ENCODE measurements at regions not wholly inside any gene's neighbourhood (a gene's known extent, or its start where the extent isn't known, plus 50 kb on each side); places are given as distances from the start of the nearest gene placed in this dataset.

DNA sequence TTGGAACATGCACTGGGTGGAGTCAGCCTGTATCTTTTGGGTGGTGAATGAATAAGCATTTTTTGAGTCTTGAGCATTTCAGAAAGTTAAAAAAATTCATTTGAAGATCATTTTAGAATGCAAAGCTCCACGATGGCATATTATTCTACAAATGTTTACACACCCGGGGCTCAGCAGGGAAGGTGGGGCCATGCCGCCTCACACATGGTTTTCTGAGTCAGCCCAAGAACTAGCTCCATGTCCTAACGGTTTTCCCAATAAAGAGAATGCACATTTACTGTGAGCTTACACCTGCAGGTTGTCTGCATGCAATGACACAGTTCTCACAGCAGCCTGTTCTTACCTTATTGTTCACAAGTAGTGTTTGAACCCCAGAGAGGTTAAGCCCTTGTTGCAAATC is 670.3 kb downstream of the GALR1 start:
- Histone ChIP-seq H3K4me1 (no peaks in the 10 kb centered on the region), H3K4me3 (ENCODE audit: low read depth, low read length) (no peak overlapping the region), H3K27me3 (peaks cover 4% of the 10 kb centered on the region), H3K9me3 (no peaks in the 10 kb centered on the region), H3K36me3 (no peaks in the 10 kb centered on the region)
- TF ChIP-seq, protein P1, sequence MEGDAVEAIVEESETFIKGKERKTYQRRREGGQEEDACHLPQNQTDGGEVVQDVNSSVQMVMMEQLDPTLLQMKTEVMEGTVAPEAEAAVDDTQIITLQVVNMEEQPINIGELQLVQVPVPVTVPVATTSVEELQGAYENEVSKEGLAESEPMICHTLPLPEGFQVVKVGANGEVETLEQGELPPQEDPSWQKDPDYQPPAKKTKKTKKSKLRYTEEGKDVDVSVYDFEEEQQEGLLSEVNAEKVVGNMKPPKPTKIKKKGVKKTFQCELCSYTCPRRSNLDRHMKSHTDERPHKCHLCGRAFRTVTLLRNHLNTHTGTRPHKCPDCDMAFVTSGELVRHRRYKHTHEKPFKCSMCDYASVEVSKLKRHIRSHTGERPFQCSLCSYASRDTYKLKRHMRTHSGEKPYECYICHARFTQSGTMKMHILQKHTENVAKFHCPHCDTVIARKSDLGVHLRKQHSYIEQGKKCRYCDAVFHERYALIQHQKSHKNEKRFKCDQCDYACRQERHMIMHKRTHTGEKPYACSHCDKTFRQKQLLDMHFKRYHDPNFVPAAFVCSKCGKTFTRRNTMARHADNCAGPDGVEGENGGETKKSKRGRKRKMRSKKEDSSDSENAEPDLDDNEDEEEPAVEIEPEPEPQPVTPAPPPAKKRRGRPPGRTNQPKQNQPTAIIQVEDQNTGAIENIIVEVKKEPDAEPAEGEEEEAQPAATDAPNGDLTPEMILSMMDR (IDR thresholded peaks at IDR 0.05; ENCODE audit: low read depth, low read length), result no peak
- DNase-seq, result no peak

DNA sequence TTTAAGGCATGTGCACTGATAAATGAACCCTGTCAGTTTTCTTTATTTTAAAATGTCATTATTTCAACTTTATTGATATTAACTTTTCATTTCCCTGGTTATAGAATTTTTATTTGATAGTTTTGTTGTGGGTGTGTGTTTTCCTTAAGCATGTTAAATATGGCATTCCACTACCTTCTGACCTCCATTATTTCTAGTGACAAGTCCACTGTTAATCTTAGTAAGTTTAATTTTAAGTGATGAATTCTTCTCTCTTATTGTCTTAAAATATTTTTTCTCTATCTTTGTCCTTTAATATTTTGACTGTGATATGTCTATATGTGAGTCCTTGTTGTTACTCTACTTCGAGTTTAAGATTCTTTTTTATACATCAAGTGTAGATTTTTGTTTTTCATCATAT is 685.7 kb downstream of the GALR1 start:
- no peaks in the 10 kb centered on the region for H3K36me3 ChIP-seq
- no peak for DNase-seq
- H3K4me3 ChIP-seq (ENCODE audit: low read depth, low read length), result no peak overlapping the region
- H3K27me3 ChIP-seq, result no peaks in the 10 kb centered on the region
- H3K9me3 ChIP-seq, result no peaks in the 10 kb centered on the region
- H3K4me1 ChIP-seq, result no peaks in the 10 kb centered on the region
- TF ChIP-seq, protein P1 (IDR thresholded peaks at IDR 0.05; ENCODE audit: low read depth, low read length), result no peak

DNA sequence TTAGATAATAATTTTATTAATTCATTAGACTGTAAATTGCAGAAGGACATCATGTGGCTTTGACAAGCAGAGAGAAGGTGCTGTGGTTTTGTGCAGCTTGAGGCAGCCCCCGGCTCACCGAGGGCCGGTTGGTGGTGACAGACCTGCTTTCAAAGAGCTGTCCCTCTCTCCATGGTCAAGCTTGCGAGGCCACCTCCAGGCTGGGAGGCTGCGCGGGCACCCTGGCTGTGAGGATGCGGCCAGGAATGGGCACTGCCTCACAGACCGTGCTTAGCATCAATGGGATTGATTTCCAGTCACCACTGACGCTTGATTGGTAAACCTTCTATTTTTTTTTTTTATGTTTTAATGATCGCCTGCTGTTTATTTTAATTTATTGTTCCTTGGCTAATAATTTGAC is 690.9 kb downstream of the GALR1 start:
- no peak overlapping the region for H3K4me3 ChIP-seq (ENCODE audit: low read depth, low read length)
- H3K36me3 ChIP-seq, result no peaks in the 10 kb centered on the region
- DNase-seq, result no peak
- H3K4me1 ChIP-seq, result no peaks in the 10 kb centered on the region
- TF ChIP-seq, protein P1 (IDR thresholded peaks at IDR 0.05; ENCODE audit: low read depth, low read length), result no peak
- no peaks in the 10 kb centered on the region for H3K27me3 ChIP-seq
- no peaks in the 10 kb centered on the region for H3K9me3 ChIP-seq

DNA sequence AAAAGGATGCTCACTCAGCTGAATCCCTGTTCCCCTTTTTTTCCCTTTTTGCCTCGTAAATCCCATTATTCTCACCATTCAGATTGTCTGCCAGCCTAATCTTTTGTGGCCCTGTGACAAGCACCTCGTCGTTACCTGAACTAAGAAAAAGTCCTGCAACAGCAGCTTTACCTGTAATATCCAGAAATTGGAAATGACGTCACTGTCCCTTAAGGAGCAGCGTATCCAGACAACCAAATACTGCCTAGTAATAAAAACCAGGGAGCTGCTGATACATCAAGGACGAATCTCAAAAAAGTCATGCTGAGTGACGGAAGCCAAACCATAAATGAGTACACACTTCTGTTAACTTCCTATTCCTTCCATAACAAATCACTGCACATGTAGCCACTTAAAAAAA is 694.9 kb downstream of the GALR1 start:
- H3K9me3 ChIP-seq, result no peaks in the 10 kb centered on the region
- TF ChIP-seq, protein P1 (IDR thresholded peaks at IDR 0.05; ENCODE audit: low read depth, low read length), result no peak
- DNase-seq, result no peak
- no peaks in the 10 kb centered on the region for H3K4me1 ChIP-seq
- no peaks in the 10 kb centered on the region for H3K36me3 ChIP-seq
- H3K4me3 ChIP-seq (ENCODE audit: low read depth, low read length), result no peak overlapping the region
- peaks cover 4% of the 10 kb centered on the region; the same call in 1 of the 2 replicates for H3K27me3 ChIP-seq

DNA sequence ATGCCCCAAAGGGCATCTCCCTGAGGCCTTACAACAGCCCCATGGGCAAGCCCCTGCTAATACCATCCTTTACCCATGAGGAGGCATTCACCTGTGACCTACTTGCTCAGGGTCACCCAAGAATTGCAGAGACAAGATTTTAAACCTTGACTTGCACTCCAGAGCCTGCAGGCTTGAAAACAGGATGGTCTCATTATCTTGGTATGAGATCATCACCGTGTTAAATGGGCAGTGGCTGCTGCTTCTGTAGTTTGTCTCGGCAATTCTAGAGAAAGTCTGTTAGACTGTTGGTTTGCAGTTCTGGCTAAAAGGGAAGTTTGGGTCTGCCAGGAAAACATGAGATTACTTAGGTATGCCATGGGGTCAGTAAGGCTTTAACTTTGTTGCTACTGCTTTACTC is 698.9 kb downstream of the GALR1 start:
- Histone ChIP-seq H3K36me3 (no peaks in the 10 kb centered on the region), H3K27me3 (peaks cover 12% of the 10 kb centered on the region), H3K4me1 (no peaks in the 10 kb centered on the region), H3K9me3 (no peaks in the 10 kb centered on the region), H3K4me3 (ENCODE audit: low read depth, low read length) (no peak overlapping the region)
- TF ChIP-seq, protein P1 (IDR thresholded peaks at IDR 0.05; ENCODE audit: low read depth, low read length), result no peak
- DNase-seq, result no peak

DNA sequence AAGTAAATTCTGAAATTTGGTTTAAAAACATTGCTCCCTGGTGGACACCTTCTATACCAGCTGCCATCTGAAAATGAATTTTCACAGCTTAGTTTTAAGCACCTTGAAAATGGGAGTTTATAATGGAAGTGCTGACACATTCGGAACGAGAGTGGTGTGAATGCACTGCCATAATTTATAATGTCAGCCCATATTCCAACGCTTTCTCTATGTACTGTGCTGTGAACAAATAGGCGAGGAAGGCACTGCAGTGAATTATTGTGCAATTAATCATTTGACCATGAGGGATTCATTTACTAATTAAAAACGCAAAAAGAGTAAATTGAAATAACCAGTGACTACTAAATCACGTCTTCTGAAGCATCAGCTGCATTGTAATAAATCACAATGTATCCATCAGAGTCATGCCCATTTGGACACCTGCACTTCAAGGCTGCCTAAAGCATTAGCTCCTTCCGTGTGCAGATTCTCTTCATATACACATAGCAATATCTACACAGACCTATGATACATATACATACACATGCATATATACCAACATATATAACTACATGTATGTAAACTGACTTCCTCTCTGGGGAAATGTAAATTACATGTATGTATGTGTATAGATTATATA is 699.8 kb downstream of the GALR1 start:
- no peaks in the 10 kb centered on the region for H3K9me3 ChIP-seq
- DNase-seq, result no peak
- TF ChIP-seq, protein P1 (IDR thresholded peaks at IDR 0.05; ENCODE audit: low read depth, low read length), result no peak
- H3K27me3 ChIP-seq, result peaks cover 12% of the 10 kb centered on the region
- H3K4me1 ChIP-seq, result no peaks in the 10 kb centered on the region
- H3K36me3 ChIP-seq, result no peaks in the 10 kb centered on the region
- no peak overlapping the region for H3K4me3 ChIP-seq (ENCODE audit: low read depth, low read length)

Measured in BE2C (cell line).